WTC11 (cell line): ENCODE measurements at regions not wholly inside any gene's neighbourhood (a gene's known extent, or its start where the extent isn't known, plus 50 kb on each side); places are given as distances from the start of the nearest gene placed in this dataset.

Source experiments
- ATAC-seq: fragments of 200-7000 bp; cut with Tn5 transposase; 2 replicates; pipeline ENCODE4 v1.10.0; 2021; ENCODE audit warnings: mild to moderate bottlenecking, moderate library complexity
- CTCF ChIA-PET: fragments of 300-600 bp; sonication (Branson Sonifier 250); formaldehyde crosslinking; loops from one replicate; lab custom pipeline; 2021; ENCODE audit warnings: antibody characterized with exemption; lab: Charles Lee
- POLR2A ChIA-PET: fragments of 350-600 bp; sonication (Branson Sonifier 250); formaldehyde crosslinking; loops from one replicate; lab custom pipeline; 2021; ENCODE audit warnings: antibody characterized with exemption; lab: Charles Lee
- DNase-seq: peaks from one replicate; pipeline ENCODE4 v3.0.0; 2021; ENCODE audit warnings: low spot score
- H3K27ac Mint-ChIP-seq: 2 replicates; pipeline ENCODE4 v1.8.0; 2021; ENCODE audit warnings: mixed read lengths
- H3K27me3 Mint-ChIP-seq: 2 replicates; pipeline ENCODE4 v1.8.0; 2021; ENCODE audit warnings: low read depth, mild to moderate bottlenecking, moderate library complexity, mixed read lengths
- H3K36me3 Mint-ChIP-seq: 2 replicates; pipeline ENCODE4 v1.8.0; 2021; ENCODE audit warnings: mixed read lengths
- H3K4me1 Mint-ChIP-seq: 2 replicates; pipeline ENCODE4 v1.8.0; 2022; ENCODE audit warnings: mixed read lengths
- H3K4me3 Mint-ChIP-seq: 2 replicates; pipeline ENCODE4 v1.8.0; 2021; ENCODE audit warnings: mild to moderate bottlenecking, moderate library complexity, mixed read lengths
- H3K9me3 Mint-ChIP-seq: 2 replicates; pipeline ENCODE4 v1.8.0; 2021; ENCODE audit warnings: mixed read lengths
- ATF1 ChIP-seq: sonication (generic); formaldehyde crosslinking; IDR thresholded peaks from 2 replicates; pipeline ENCODE4 v1.8.1; 2023; ENCODE audit warnings: mild to moderate bottlenecking, moderate library complexity, missing genetic modification reagents
- ATF3 ChIP-seq: sonication (generic); formaldehyde crosslinking; conservative IDR thresholded peaks from 2 replicates; pipeline ENCODE4 v1.8.1; 2022; ENCODE audit warnings: mild to moderate bottlenecking, missing genetic modification reagents
- CREB1 ChIP-seq: sonication (generic); formaldehyde crosslinking; IDR thresholded peaks from 2 replicates; pipeline ENCODE4 v1.8.0; 2023; ENCODE audit warnings: mild to moderate bottlenecking, missing genetic modification reagents
- EMX1 ChIP-seq: fragments of 250-450 bp; sonication (Bioruptor Pico); IDR thresholded peaks from 2 replicates; pipeline ENCODE4 v1.8.0; 2021; ENCODE audit warnings: mild to moderate bottlenecking
- ESRRA ChIP-seq: sonication (generic); formaldehyde crosslinking; IDR thresholded peaks from 2 replicates; pipeline ENCODE4 v1.8.1; 2022; ENCODE audit warnings: mild to moderate bottlenecking, missing genetic modification reagents, borderline replicate concordance
- ETV6 ChIP-seq: sonication (generic); formaldehyde crosslinking; IDR thresholded peaks from 2 replicates; pipeline ENCODE4 v1.8.1; 2022; ENCODE audit warnings: mild to moderate bottlenecking, missing genetic modification reagents
- FOXP1 ChIP-seq: sonication (generic); formaldehyde crosslinking; IDR thresholded peaks from 2 replicates; pipeline ENCODE4 v1.8.0; 2022; ENCODE audit warnings: missing genetic modification reagents, mild to moderate bottlenecking, moderate library complexity, borderline replicate concordance
- GRHL2 ChIP-seq: fragments of 250-450 bp; sonication (Bioruptor Pico); IDR thresholded peaks from 2 replicates; pipeline ENCODE4 v1.8.0; 2022; ENCODE audit warnings: mild to moderate bottlenecking, moderate library complexity; ENCODE audit not compliant: insufficient replicate concordance, severe bottlenecking
- GTF2I ChIP-seq: fragments of 250-450 bp; sonication (Bioruptor Pico); conservative IDR thresholded peaks from 2 replicates; pipeline ENCODE4 v1.4.0; 2021; ENCODE audit warnings: mild to moderate bottlenecking
- IRF2 ChIP-seq: sonication (generic); formaldehyde crosslinking; IDR thresholded peaks from 2 replicates; pipeline ENCODE4 v1.8.0; 2022; ENCODE audit warnings: low read depth, missing genetic modification reagents, borderline replicate concordance
- JAZF1 ChIP-seq: fragments of 250-450 bp; sonication (Bioruptor Pico); IDR thresholded peaks from 2 replicates; pipeline ENCODE4 v1.9.0; 2021; ENCODE audit warnings: moderate library complexity, mild to moderate bottlenecking, inconsistent platforms
- NR1H2 ChIP-seq: sonication (generic); formaldehyde crosslinking; IDR thresholded peaks from 2 replicates; pipeline ENCODE4 v1.9.0; 2021; ENCODE audit warnings: mild to moderate bottlenecking, moderate library complexity, missing genetic modification reagents
- OVOL2 ChIP-seq: fragments of 250-450 bp; sonication (Bioruptor Pico); IDR thresholded peaks from 2 replicates; pipeline ENCODE4 v1.9.0; 2021; ENCODE audit warnings: mild to moderate bottlenecking, borderline replicate concordance
- PRRX2 ChIP-seq: fragments of 250-450 bp; sonication (Bioruptor Pico); IDR thresholded peaks from 2 replicates; pipeline ENCODE4 v1.8.0; 2021; ENCODE audit warnings: mild to moderate bottlenecking
- RORB ChIP-seq: fragments of 250-450 bp; sonication (Bioruptor Pico); IDR thresholded peaks from 2 replicates; pipeline ENCODE4 v1.9.0; 2021; ENCODE audit warnings: mild to moderate bottlenecking
- SP1 ChIP-seq: sonication (generic); formaldehyde crosslinking; conservative IDR thresholded peaks from 2 replicates; pipeline ENCODE4 v1.8.1; 2022; ENCODE audit warnings: missing genetic modification reagents
- ZBTB21 ChIP-seq: sonication (generic); formaldehyde crosslinking; IDR thresholded peaks from 2 replicates; pipeline ENCODE4 v1.8.1; 2023; ENCODE audit warnings: mild to moderate bottlenecking, missing genetic modification reagents, borderline replicate concordance
- ZMAT4 ChIP-seq: fragments of 250-450 bp; sonication (Bioruptor Pico); IDR thresholded peaks from 2 replicates; pipeline ENCODE4 v1.9.0; 2021; ENCODE audit warnings: mild to moderate bottlenecking
- ZNF219 ChIP-seq: sonication (generic); formaldehyde crosslinking; IDR thresholded peaks from 2 replicates; pipeline ENCODE4 v1.8.0; 2023; ENCODE audit warnings: missing genetic modification reagents, mild to moderate bottlenecking, borderline replicate concordance
- ZNF232 ChIP-seq: sonication (generic); formaldehyde crosslinking; IDR thresholded peaks from 2 replicates; pipeline ENCODE4 v1.8.0; 2022; ENCODE audit warnings: mild to moderate bottlenecking, missing genetic modification reagents
- ZNF263 ChIP-seq: sonication (generic); formaldehyde crosslinking; IDR thresholded peaks from 2 replicates; pipeline ENCODE4 v1.8.1; 2022; ENCODE audit warnings: low read depth, mild to moderate bottlenecking, moderate library complexity, missing genetic modification reagents
- ZNF317 ChIP-seq: sonication (generic); formaldehyde crosslinking; IDR thresholded peaks from 2 replicates; pipeline ENCODE4 v1.8.1; 2023; ENCODE audit warnings: low read depth, mild to moderate bottlenecking, moderate library complexity, missing genetic modification reagents, borderline replicate concordance
- ZNF396 ChIP-seq: fragments of 250-450 bp; sonication (Bioruptor Pico); IDR thresholded peaks from 2 replicates; pipeline ENCODE4 v1.8.0; 2021; ENCODE audit warnings: mild to moderate bottlenecking, moderate library complexity, borderline replicate concordance
- ZNF671 ChIP-seq: fragments of 250-450 bp; sonication (Bioruptor Pico); IDR thresholded peaks from 2 replicates; pipeline ENCODE4 v1.8.0; 2021; ENCODE audit warnings: mild to moderate bottlenecking
- TF ChIP-seq, protein P1 (sequence below): sonication (generic); formaldehyde crosslinking; IDR thresholded peaks from 2 replicates; pipeline ENCODE4 v1.8.1; 2022; ENCODE audit warnings: low read depth, mild to moderate bottlenecking, moderate library complexity, missing genetic modification reagents, borderline replicate concordance
- TF ChIP-seq, protein P2 (sequence below): sonication (generic); formaldehyde crosslinking; IDR thresholded peaks from 2 replicates; pipeline ENCODE4 v1.8.1; 2023; ENCODE audit warnings: mild to moderate bottlenecking, missing genetic modification reagents
- TF ChIP-seq, protein P3 (sequence below): fragments of 250-450 bp; sonication (Bioruptor Pico); IDR thresholded peaks from 2 replicates; pipeline ENCODE4 v1.9.0; 2021; ENCODE audit warnings: moderate library complexity, mild to moderate bottlenecking, inconsistent platforms, borderline replicate concordance

DNA sequence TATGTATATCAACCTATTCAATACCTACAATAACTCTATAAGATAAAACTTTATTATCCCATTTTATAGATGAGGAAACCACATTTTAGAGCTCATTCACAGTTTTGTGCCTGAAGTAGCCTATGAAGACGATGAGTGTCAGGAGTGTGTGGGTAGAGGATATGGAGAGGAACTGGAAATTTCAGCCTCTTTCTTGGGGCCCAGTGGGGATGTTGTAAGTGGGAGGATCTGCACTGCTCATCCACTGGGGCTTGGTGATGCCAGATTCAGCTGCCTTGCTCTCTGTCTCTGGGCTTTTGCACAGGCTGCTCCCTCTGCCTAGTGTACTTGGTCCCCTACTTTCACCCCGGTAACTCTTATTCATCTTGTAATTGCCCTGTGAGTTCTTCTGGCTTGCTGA lies 194.7 kb downstream of the SREK1 start:
- ChIA-PET CTCF (interaction anchor here (2.1 kb wide), 1 partner anchor 33 kb away, joined by 9 read pairs; no protein-coding TSS in a partner anchor), POLR2A (no interaction called here)
- peaks cover 21% of the 10 kb centered on the region for H3K9me3 Mint-ChIP-seq
- ATAC-seq (no peak), DNase-seq (no peak)
- no peaks in the 10 kb centered on the region for H3K36me3 Mint-ChIP-seq
- H3K27me3 Mint-ChIP-seq = no peaks in the 10 kb centered on the region; the same call in 1 of the 2 replicates
- no peak overlapping the region for H3K27ac Mint-ChIP-seq
- H3K4me1 Mint-ChIP-seq = peaks cover 14% of the 10 kb centered on the region
- TF ChIP-seq ZNF263 = no peak
- no peak for TF ChIP-seq RORB (CRISPR knock-in tag)
- no peak for TF ChIP-seq OVOL2
- no peak for TF ChIP-seq GRHL2 (CRISPR knock-in tag)
- TF ChIP-seq GTF2I (CRISPR knock-in tag) = no peak
- TF ChIP-seq, protein P1, sequence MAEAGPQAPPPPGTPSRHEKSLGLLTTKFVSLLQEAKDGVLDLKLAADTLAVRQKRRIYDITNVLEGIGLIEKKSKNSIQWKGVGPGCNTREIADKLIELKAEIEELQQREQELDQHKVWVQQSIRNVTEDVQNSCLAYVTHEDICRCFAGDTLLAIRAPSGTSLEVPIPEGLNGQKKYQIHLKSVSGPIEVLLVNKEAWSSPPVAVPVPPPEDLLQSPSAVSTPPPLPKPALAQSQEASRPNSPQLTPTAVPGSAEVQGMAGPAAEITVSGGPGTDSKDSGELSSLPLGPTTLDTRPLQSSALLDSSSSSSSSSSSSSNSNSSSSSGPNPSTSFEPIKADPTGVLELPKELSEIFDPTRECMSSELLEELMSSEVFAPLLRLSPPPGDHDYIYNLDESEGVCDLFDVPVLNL (CRISPR knock-in tag) = no peak
- TF ChIP-seq PRRX2 (CRISPR knock-in tag) = no peak
- TF ChIP-seq ZNF219 (CRISPR knock-in tag) = no peak
- no peak for TF ChIP-seq ZBTB21 (CRISPR knock-in tag)
- no peak for TF ChIP-seq ETV6 (CRISPR knock-in tag)
- H3K4me3 Mint-ChIP-seq = no peak overlapping the region

GRCh38 chr5:66339896-66340295 lies 195.8 kb downstream of the SREK1 start:
- Mint-ChIP-seq H3K36me3 (no peaks in the 10 kb centered on the region), H3K4me1 (peaks cover 14% of the 10 kb centered on the region), H3K27ac (no peak overlapping the region)
- no peak for ATAC-seq
- CTCF ChIA-PET = no interaction called here
- TF ChIP-seq JAZF1 (CRISPR knock-in tag) = no peak
- no peak for TF ChIP-seq OVOL2
- no peak for TF ChIP-seq FOXP1
- TF ChIP-seq ATF1 (CRISPR knock-in tag) = no peak
- TF ChIP-seq, all 79 proteins: peak for 0
- Mint-ChIP-seq H3K4me3 (no peak overlapping the region), H3K27me3 (no peaks in the 10 kb centered on the region; the same call in 1 of the 2 replicates), H3K9me3 (peaks cover 21% of the 10 kb centered on the region)
- DNase-seq = no peak
- POLR2A ChIA-PET = no interaction called here

GRCh38 chr5:66340786-66341185 lies 196.7 kb downstream of the SREK1 start:
- Mint-ChIP-seq H3K27me3 (no peaks in the 10 kb centered on the region; the same call in 1 of the 2 replicates), H3K36me3 (no peaks in the 10 kb centered on the region), H3K4me3 (no peak overlapping the region), H3K9me3 (peaks cover 18% of the 10 kb centered on the region), H3K4me1 (peaks cover 14% of the 10 kb centered on the region), H3K27ac (no peak overlapping the region)
- TF ChIP-seq, protein P2, sequence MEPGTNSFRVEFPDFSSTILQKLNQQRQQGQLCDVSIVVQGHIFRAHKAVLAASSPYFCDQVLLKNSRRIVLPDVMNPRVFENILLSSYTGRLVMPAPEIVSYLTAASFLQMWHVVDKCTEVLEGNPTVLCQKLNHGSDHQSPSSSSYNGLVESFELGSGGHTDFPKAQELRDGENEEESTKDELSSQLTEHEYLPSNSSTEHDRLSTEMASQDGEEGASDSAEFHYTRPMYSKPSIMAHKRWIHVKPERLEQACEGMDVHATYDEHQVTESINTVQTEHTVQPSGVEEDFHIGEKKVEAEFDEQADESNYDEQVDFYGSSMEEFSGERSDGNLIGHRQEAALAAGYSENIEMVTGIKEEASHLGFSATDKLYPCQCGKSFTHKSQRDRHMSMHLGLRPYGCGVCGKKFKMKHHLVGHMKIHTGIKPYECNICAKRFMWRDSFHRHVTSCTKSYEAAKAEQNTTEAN = no peak
- TF ChIP-seq SP1 (CRISPR knock-in tag) = no peak
- TF ChIP-seq ZNF317 (CRISPR knock-in tag) = no peak
- no peak for TF ChIP-seq EMX1 (CRISPR knock-in tag)
- no peak for TF ChIP-seq ZNF232 (CRISPR knock-in tag)
- TF ChIP-seq FOXP1 = no peak
- ChIA-PET POLR2A (no interaction called here), CTCF (no interaction called here)
- DNase-seq (no peak), ATAC-seq (no peak)

DNA sequence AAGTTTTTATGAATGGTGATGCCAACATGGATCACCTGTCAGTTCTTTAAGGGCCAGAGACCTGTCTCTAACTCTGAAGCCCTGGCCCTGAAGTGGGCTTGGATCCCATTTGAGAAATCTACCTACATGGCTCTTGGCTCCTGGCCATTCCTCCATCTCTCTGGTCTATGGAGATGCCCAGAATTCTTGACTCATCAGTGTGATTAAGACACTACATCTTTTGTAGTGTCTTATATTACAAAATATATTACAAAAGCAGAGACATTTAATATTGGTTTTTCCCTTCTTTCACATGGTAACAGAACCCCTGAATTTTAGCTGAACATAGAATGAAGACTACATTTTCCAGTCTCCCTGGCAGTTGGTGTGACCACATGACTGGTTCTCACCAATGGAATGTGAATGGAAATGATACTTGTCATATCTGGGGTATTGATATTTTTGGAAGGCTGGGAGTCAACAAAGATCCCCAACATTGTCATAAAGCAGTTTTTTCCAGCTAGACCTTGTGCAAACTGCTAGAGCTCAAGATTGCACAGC lies 198.3 kb downstream of the SREK1 start:
- Mint-ChIP-seq H3K27ac (no peak overlapping the region), H3K4me1 (peaks cover 10% of the 10 kb centered on the region), H3K36me3 (no peaks in the 10 kb centered on the region), H3K9me3 (peaks cover 16% of the 10 kb centered on the region), H3K4me3 (no peak overlapping the region), H3K27me3 (no peaks in the 10 kb centered on the region; the same call in 1 of the 2 replicates)
- DNase-seq (no peak), ATAC-seq (no peak)
- CTCF ChIA-PET = no interaction called here
- POLR2A ChIA-PET = no interaction called here
- TF ChIP-seq, protein P3, sequence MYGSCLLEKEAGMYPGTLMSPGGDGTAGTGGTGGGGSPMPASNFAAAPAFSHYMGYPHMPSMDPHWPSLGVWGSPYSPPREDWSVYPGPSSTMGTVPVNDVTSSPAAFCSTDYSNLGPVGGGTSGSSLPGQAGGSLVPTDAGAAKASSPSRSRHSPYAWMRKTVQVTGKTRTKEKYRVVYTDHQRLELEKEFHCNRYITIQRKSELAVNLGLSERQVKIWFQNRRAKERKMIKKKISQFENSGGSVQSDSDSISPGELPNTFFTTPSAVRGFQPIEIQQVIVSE (CRISPR knock-in tag) = no peak
- no peak for TF ChIP-seq ESRRA (CRISPR knock-in tag)
- TF ChIP-seq ATF3 (CRISPR knock-in tag) = no peak
- no peak for TF ChIP-seq CREB1
- TF ChIP-seq NR1H2 = no peak
- no peak for TF ChIP-seq IRF2 (CRISPR knock-in tag)
- no peak for TF ChIP-seq ZNF671 (CRISPR knock-in tag)
- TF ChIP-seq ZMAT4 (CRISPR knock-in tag) = no peak
- TF ChIP-seq ZNF396 (CRISPR knock-in tag) = no peak
